ENCODE measurements at regions not wholly inside any gene's neighbourhood (a gene's known extent, or its start where the extent isn't known, plus 50 kb on each side); places are given as distances from the start of the nearest gene placed in this dataset.

DNA sequence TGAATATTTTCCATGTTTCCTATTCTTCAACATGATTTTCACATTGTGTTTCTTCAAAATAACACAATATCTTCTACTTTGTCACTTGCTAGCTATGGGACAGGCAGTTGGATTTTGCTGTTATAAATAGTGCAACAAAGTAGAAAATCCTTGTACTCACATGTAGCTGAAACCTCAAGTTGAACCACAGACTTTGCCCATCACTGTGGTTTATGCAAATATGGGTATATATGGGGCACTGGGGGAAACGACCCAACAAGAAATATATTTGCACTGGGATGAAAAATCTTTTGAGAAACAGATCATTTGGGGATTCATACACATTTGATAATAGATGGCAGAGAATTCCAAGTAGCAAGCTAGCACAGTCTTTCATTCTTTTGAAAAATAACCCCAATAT, 486.3 kb upstream of the MAP2 start (continued):
- TF ChIP-seq, protein P1, sequence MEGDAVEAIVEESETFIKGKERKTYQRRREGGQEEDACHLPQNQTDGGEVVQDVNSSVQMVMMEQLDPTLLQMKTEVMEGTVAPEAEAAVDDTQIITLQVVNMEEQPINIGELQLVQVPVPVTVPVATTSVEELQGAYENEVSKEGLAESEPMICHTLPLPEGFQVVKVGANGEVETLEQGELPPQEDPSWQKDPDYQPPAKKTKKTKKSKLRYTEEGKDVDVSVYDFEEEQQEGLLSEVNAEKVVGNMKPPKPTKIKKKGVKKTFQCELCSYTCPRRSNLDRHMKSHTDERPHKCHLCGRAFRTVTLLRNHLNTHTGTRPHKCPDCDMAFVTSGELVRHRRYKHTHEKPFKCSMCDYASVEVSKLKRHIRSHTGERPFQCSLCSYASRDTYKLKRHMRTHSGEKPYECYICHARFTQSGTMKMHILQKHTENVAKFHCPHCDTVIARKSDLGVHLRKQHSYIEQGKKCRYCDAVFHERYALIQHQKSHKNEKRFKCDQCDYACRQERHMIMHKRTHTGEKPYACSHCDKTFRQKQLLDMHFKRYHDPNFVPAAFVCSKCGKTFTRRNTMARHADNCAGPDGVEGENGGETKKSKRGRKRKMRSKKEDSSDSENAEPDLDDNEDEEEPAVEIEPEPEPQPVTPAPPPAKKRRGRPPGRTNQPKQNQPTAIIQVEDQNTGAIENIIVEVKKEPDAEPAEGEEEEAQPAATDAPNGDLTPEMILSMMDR (IDR thresholded peaks at IDR 0.05; ENCODE audit: control extremely low read depth in 1 of 3, insufficient read depth in 1 of 3, low read depth in 1 of 3, low read length in 3 of 3), result no peak
